ENCODE measurements at regions not wholly inside any gene's neighbourhood (a gene's known extent, or its start where the extent isn't known, plus 50 kb on each side); places are given as distances from the start of the nearest gene placed in this dataset.
"Not testable (repeated sequence)": the region's sequence is repeated elsewhere in the genome, so short reads cannot be mapped to it uniquely, and the experiment has no call there.

- TF ChIP-seq, protein P1, sequence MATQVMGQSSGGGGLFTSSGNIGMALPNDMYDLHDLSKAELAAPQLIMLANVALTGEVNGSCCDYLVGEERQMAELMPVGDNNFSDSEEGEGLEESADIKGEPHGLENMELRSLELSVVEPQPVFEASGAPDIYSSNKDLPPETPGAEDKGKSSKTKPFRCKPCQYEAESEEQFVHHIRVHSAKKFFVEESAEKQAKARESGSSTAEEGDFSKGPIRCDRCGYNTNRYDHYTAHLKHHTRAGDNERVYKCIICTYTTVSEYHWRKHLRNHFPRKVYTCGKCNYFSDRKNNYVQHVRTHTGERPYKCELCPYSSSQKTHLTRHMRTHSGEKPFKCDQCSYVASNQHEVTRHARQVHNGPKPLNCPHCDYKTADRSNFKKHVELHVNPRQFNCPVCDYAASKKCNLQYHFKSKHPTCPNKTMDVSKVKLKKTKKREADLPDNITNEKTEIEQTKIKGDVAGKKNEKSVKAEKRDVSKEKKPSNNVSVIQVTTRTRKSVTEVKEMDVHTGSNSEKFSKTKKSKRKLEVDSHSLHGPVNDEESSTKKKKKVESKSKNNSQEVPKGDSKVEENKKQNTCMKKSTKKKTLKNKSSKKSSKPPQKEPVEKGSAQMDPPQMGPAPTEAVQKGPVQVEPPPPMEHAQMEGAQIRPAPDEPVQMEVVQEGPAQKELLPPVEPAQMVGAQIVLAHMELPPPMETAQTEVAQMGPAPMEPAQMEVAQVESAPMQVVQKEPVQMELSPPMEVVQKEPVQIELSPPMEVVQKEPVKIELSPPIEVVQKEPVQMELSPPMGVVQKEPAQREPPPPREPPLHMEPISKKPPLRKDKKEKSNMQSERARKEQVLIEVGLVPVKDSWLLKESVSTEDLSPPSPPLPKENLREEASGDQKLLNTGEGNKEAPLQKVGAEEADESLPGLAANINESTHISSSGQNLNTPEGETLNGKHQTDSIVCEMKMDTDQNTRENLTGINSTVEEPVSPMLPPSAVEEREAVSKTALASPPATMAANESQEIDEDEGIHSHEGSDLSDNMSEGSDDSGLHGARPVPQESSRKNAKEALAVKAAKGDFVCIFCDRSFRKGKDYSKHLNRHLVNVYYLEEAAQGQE (IDR thresholded peaks at IDR 0.05) = no peak
Observed at GRCh38 chr7:155935005-155935557, 122.8 kb upstream of the SHH start (continued).

GRCh38 chr7:155932324-155932723 lies 120.1 kb upstream of the SHH start:
- DNase-seq (ENCODE audit: low spot score); H3K9ac ChIP-seq (ENCODE audit: low read depth in 1 of 2, low read length in 2 of 2); H3K4me1 ChIP-seq (ENCODE audit: control insufficient read depth in 4 of 4, insufficient read depth in 4 of 4, low read length in 3 of 4); H3K9me3 ChIP-seq (ENCODE audit: control insufficient read depth in 4 of 4, low read length in 3 of 4); H3K27ac ChIP-seq (ENCODE audit: low read depth in 1 of 2, low read length in 2 of 2); H3K36me3 ChIP-seq (ENCODE audit: control insufficient read depth in 4 of 4, insufficient read depth in 3 of 4, low read depth in 1 of 4, low read length in 3 of 4); H3K27me3 ChIP-seq (ENCODE audit: control insufficient read depth in 4 of 4, insufficient read depth in 4 of 4, low read length in 3 of 4); H3K4me3 ChIP-seq (ENCODE audit: low read depth in 1 of 3, low read length in 3 of 3): not testable (repeated sequence)
- 89% methylated on average over 10 of the region's 10 CpGs for WGBS

- H3K4me3 ChIP-seq (ENCODE audit: low read depth in 1 of 3, low read length in 3 of 3) = no peak overlapping the region
- H3K9ac ChIP-seq (ENCODE audit: low read depth in 1 of 2, low read length in 2 of 2) = no peak overlapping the region
- peaks cover 0 to 4% (median 0%) of the 10 kb centered on the region in 4 donors for H3K9me3 ChIP-seq (ENCODE audit: control insufficient read depth in 4 of 4, low read length in 3 of 4)
- H3K27ac ChIP-seq (ENCODE audit: low read depth in 1 of 2, low read length in 2 of 2) = no peak overlapping the region
- H3K4me1 ChIP-seq (ENCODE audit: control insufficient read depth in 4 of 4, insufficient read depth in 4 of 4, low read length in 3 of 4) = no peaks in the 10 kb centered on the region
- H3K36me3 ChIP-seq (ENCODE audit: control insufficient read depth in 4 of 4, insufficient read depth in 3 of 4, low read depth in 1 of 4, low read length in 3 of 4) = no peaks in the 10 kb centered on the region
- no peak for TF ChIP-seq EGR1 (IDR thresholded peaks at IDR 0.05; ENCODE audit: low read depth in 2 of 2)
- no peak for TF ChIP-seq RAD21 (IDR thresholded peaks at IDR 0.05)
- TF ChIP-seq RXRA (IDR thresholded peaks at IDR 0.05) = no peak
- TF ChIP-seq, protein P1 (IDR thresholded peaks at IDR 0.05) = no peak
- no peak for TF ChIP-seq JUND (IDR thresholded peaks at IDR 0.05)
- TF ChIP-seq SP1 (IDR thresholded peaks at IDR 0.05) = no peak
- TF ChIP-seq ATF3 (IDR thresholded peaks at IDR 0.05) = no peak
- no peak for TF ChIP-seq TAF1 (conservative IDR thresholded peaks at IDR 0.05)
- no peak for TF ChIP-seq FOXA1 (IDR thresholded peaks at IDR 0.05)
- TF ChIP-seq YY1 (IDR thresholded peaks at IDR 0.05) = no peak
- TF ChIP-seq FOXA2 (IDR thresholded peaks at IDR 0.05) = no peak
- DNase-seq (ENCODE audit: low spot score) = no peak
- H3K27me3 ChIP-seq (ENCODE audit: control insufficient read depth in 4 of 4, insufficient read depth in 4 of 4, low read length in 3 of 4) = no peaks in the 10 kb centered on the region
- WGBS = 77% methylated on average over 24 of the region's 24 CpGs
Observed at GRCh38 chr7:155931396-155932085, 119.3 kb upstream of the SHH start.
